Osteocyte (in vitro differentiated cells): ENCODE measurements at regions not wholly inside any gene's neighbourhood (a gene's known extent, or its start where the extent isn't known, plus 50 kb on each side); places are given as distances from the start of the nearest gene placed in this dataset.

Experiments
- DNase-seq: peaks from one replicate; pipeline ENCODE4 v3.0.0; 2021; ENCODE audit warnings: mixed read lengths; ENCODE audit not compliant: unreplicated experiment; ENCODE audit errors: extremely low spot score
- H3K27ac Mint-ChIP-seq: one replicate; pipeline ENCODE4 v1.8.0; 2021; ENCODE audit warnings: mild to moderate bottlenecking, mixed read lengths; ENCODE audit not compliant: unreplicated experiment
- H3K27me3 Mint-ChIP-seq: one replicate; pipeline ENCODE4 v1.8.0; 2021; ENCODE audit warnings: mixed read lengths; ENCODE audit not compliant: unreplicated experiment
- H3K36me3 Mint-ChIP-seq: one replicate; pipeline ENCODE4 v1.8.0; 2021; ENCODE audit warnings: mixed read lengths; ENCODE audit not compliant: unreplicated experiment
- H3K4me1 Mint-ChIP-seq: one replicate; pipeline ENCODE4 v1.8.0; 2021; ENCODE audit warnings: mixed read lengths; ENCODE audit not compliant: unreplicated experiment
- H3K4me3 Mint-ChIP-seq: one replicate; pipeline ENCODE4 v1.8.0; 2021; ENCODE audit warnings: mild to moderate bottlenecking, moderate library complexity, mixed read lengths; ENCODE audit not compliant: unreplicated experiment
- H3K9me3 Mint-ChIP-seq: one replicate; pipeline ENCODE4 v1.8.0; 2021; ENCODE audit warnings: mixed read lengths; ENCODE audit not compliant: unreplicated experiment
- CTCF ChIP-seq: fragments of 200-600 bp; sonication (generic); IDR thresholded peaks from 2 replicates; pipeline ENCODE4 v1.5.0; 2021; ENCODE audit warnings: antibody characterized with exemption, mild to moderate bottlenecking, moderate library complexity

DNA sequence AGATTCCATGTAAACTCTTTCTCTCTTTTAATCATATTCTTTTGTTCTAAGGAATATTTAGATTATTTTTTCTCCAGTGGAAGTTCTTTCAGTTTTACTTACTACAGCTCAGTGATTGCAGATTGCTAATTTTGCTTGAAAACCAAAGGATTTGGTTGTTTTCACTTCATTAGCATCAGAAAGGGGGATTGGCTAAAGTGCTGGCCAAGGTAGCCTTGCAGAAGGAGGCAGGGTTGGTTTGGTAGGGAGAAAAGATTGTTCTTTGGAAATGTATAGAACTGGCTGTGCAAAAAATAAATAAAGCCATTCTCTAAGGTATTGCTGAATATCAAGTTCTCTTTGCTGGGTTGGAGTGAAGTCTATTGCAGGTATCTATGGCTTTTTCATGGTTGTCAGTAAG, 92.6 kb downstream of the FAT3 start:
- Mint-ChIP-seq H3K4me3 (no peak overlapping the region), H3K27ac (no peak overlapping the region), H3K9me3 (no peaks in the 10 kb centered on the region), H3K36me3 (no peaks in the 10 kb centered on the region), H3K4me1 (peaks cover 25% of the 10 kb centered on the region), H3K27me3 (no peaks in the 10 kb centered on the region)
- TF ChIP-seq CTCF, result no peak
- DNase-seq, result no peak

- Mint-ChIP-seq H3K36me3 (no peaks in the 10 kb centered on the region), H3K4me3 (no peak overlapping the region), H3K9me3 (peaks cover 5% of the 10 kb centered on the region), H3K27me3 (no peaks in the 10 kb centered on the region), H3K27ac (no peak overlapping the region), H3K4me1 (peaks cover 30% of the 10 kb centered on the region)
- no peak for TF ChIP-seq CTCF
- DNase-seq, result no peak
These were observed 93.1 kb downstream of the FAT3 start for GRCh38 chr11:92317721-92318120.

DNA sequence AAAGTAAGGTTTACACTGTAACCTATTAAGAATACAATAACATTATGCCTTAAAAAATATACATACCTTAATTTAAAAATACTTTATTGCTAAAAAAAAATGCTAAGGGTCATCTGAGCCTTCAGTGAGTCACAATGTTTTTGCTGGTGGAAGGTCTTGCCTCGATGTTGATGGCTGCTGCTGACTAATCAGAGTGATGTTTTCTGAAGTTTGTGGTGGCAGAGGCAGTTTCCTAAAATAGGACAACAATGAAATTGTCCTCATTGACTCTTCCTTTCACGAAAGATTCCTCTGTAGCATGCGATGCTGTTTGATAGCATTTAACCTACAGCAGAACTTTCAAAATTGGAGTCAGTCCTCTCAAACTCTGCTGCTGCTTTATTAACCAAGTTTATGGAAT, 97.6 kb downstream of the FAT3 start:
- Mint-ChIP-seq H3K27ac (peak overlapping the region; percentile 21), H3K4me3 (no peak overlapping the region), H3K36me3 (no peaks in the 10 kb centered on the region), H3K4me1 (peaks cover 12% of the 10 kb centered on the region), H3K27me3 (no peaks in the 10 kb centered on the region), H3K9me3 (peaks cover 7% of the 10 kb centered on the region)
- no peak for DNase-seq
- no peak for TF ChIP-seq CTCF

GRCh38 chr11:92324890-92325289, 100.3 kb downstream of the FAT3 start:
- Mint-ChIP-seq H3K9me3 (peaks cover 7% of the 10 kb centered on the region), H3K4me3 (no peak overlapping the region), H3K4me1 (peaks cover 16% of the 10 kb centered on the region), H3K27ac (no peak overlapping the region), H3K27me3 (no peaks in the 10 kb centered on the region), H3K36me3 (no peaks in the 10 kb centered on the region)
- DNase-seq, result no peak
- TF ChIP-seq CTCF, result no peak

GRCh38 chr11:92325416-92325815, 100.8 kb downstream of the FAT3 start:
- Mint-ChIP-seq H3K4me3 (no peak overlapping the region), H3K4me1 (peaks cover 21% of the 10 kb centered on the region), H3K27me3 (no peaks in the 10 kb centered on the region), H3K9me3 (peaks cover 7% of the 10 kb centered on the region), H3K36me3 (no peaks in the 10 kb centered on the region), H3K27ac (no peak overlapping the region)
- no peak for TF ChIP-seq CTCF
- no peak for DNase-seq
